CD4-positive, alpha-beta T cell treated with Interleukin-15 for 4 hours (primary cell): ENCODE measurements at regions not wholly inside any gene's neighbourhood (a gene's known extent, or its start where the extent isn't known, plus 50 kb on each side); places are given as distances from the start of the nearest gene placed in this dataset.
"Not testable (repeated sequence)": the region's sequence is repeated elsewhere in the genome, so short reads cannot be mapped to it uniquely, and the experiment has no call there.

Experiments
- DNase-seq: peaks from one replicate; pipeline ENCODE4 v3.0.0-alpha.2; 2020; ENCODE audit warnings: low spot score

DNA sequence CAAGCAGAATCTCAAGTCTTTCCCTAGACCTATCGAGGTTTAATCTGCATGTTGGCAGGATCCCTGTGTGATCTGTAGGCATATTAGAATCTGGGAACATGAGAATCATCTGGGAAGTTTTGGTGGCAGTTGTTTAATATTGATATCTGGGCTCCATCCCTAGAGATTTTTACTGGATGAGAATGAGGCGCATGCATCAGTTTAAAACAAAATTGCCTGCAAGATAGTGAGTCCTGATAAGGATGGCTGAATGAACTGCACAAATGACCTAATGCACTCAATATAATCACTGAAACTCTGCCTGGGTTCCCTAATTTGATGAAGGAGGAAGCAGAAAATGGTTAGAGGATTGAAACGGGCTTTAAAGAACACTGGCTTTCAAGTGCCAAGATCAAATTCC is 218.0 kb downstream of the FGFR2 start:
- no peak for DNase-seq

DNA sequence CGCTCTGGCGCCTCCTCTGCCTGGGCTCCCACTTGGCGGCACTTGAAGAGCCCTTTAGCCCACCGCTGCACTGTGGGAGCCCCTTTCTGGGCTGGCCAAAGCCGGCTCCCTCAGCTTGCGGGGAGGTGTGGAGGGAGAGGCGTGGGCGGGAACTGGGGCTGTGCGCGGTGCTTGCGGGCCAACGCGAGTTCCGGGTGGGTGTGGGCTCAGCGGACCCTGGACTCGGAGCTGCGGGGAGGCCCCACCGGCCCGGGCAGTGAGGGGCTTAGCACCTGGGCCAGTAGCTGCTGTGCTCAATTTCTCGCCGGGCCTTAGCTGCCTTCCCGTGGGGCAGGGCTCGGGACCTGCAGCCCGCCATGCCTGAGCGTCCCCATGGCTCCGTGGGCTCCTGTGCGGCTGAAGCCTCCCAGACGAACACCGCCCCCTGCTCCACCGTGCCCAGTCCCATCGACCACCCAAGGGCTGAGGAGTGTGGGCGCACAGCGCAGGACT is 216.2 kb downstream of the FGFR2 start:
- DNase-seq = not testable (repeated sequence)

DNA sequence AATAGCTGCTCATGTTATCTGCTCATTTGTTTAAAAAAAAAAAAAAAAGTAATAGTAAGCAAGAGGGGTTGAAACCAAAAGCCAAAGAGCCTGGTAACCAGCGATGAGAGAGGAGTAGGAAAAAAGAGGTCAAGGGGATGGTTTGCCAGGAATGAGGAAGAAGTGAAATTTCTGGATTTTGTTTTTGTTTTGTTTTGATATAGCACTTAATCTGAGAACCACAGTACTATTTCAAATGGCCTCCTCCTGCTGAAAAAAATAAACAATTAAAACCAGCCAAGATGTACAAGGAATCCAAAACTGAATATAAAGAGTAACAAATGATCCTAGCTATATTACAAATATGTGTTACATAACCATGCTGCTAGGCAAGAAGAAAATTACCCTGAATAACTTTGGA is 213.1 kb downstream of the FGFR2 start:
- DNase-seq = no peak

DNA sequence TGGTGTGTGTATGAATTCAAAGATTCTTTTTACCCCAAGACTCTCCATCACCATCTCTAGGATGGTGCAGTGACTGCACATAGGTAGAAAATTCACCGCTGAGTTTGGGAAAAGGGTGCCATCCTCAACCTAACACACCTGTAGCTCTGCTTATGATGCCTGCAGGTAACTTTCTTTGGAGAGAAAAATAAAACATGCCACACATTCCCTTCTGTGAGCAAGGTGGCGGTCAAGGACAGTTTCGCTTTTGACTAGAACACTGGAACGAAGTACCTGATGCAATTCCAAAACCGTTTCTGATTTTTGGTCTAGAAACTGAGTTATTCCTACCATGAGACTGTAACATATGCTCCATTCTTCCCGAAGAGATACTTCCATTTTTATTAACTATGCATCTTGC is 205.6 kb downstream of the FGFR2 start:
- no peak for DNase-seq

DNA sequence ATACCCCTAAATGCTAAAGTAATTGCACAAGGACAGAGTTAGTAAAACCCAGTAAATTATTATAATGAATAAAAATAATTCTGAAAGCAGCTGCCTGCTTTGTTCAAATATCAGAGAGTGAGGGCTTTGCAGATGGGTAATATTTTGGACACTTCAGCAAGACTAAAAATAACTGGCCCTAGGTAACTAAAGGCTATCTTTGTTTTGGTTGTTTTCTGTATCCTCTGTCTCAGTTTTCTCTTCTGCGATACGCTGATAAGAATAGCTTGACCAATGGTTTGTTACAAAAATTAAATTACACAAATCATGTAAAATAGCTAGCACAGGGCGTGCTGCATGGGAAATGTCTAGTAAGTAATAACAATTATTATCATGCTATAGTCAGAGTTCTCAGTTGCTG is 204.7 kb downstream of the FGFR2 start:
- no peak for DNase-seq

DNA sequence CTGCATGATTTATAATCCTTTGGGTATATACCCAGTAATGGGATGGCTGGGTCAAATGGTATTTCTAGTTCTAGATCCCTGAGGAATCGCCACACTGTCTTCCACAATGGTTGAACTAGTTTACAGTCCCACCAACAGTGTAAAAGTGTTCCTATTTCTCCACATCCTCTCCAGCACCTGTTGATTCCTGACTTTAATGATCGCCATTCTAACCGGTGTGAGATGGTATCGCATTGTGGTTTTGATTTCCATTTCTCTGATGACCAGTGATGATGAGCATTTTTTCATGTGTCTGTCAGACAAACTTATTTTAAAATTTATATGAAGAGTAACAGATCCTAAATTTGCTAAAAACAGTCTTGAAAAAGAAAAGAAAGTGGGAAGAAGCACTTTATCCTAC is 197.7 kb downstream of the FGFR2 start:
- DNase-seq = not testable (repeated sequence)

DNA sequence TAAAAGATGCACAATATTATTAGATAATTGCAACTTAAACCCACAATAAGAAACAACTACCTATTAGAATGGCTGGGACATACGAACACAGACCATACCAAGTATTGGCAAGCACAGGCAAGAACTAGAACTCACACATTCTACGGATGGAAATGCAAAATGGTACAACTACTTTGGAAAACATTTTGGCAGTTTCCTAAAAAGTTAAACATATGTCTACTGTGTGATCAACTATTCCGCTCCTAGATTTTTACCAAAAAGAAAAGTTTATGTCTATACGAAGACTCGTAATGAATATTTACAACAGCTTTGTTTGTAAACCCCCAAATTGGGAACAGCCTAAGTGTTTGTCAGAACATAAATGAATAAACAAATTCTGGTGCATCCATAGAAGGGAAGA is 194.7 kb downstream of the FGFR2 start:
- no peak for DNase-seq

DNA sequence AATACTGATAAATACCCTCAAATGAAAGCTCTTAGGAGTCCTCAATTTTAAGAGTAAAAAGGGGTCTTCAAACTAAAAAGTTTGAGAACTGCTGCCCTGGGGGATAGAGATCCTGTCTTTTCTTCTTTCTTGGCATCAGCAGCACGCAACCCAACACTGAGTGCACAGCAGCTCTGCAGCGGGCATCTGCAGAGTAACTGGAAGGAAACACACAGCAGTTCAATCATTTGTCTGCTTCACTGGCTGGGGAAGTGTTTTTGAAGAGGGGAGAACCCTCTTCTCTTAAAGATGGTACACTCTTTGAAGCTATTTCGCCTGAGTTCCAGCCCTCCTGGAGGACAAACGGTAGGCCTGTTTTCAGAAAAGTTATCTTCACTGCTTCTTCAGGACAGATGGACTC is 193.6 kb downstream of the FGFR2 start:
- DNase-seq = no peak

DNA sequence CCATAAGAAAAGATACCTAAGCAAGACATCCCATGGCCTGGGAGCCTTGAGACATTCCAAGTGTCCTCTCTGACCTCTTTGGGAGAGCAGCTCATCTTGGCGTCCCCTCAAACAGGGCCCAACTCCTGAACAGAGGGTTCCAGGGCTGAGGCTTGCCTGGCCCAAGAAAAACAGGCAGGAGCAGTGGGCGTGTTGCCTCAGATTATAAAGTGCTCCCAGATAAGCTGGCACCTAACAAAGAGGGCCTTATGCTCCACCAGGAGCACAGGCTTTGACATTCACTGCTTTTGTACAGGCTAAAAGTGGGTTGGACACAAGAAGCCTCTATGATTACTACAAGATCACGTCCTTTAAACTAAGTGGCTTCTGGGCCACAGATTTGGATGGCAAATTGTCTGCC is 193.1 kb downstream of the FGFR2 start:
- DNase-seq = no peak

DNA sequence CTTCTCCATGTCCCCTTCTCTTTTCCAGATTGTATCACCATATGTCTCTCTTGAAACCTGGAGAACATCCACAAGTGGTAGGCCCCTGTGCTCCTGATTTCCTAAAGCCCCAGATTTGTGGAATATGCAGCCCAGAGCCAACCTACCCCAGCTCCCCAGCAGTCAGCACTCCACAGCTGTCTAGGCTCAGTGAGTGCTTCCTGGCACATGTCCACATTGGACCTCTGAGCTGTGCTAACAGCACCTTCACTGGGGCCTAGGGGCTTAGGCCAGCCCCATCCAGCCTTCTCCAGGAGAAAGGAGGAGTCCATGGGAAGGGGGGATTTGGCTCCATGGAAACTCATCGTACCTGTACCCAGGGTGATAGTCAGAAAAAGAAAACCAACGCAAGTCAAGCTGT is 192.7 kb downstream of the FGFR2 start:
- DNase-seq = no peak

DNA sequence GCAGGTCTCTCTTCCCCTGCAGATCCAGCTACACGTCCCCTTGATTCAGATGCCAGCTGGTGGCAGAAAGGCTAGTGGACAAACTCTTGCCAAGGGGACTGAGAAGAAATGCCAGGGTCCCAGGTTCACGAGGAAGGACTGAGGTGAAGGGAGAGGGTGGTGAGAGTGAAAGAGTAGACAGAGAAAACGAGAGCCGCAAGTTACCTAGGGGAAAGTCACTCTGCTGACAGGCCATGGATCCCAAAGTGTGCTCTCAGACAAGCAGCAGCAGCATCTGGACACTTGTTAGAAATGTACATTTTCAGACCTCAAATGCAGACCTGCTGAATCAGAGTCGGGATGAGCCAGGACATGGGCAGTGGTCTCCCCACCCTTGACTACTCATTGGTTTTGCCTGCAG is 192.3 kb downstream of the FGFR2 start:
- no peak for DNase-seq

DNA sequence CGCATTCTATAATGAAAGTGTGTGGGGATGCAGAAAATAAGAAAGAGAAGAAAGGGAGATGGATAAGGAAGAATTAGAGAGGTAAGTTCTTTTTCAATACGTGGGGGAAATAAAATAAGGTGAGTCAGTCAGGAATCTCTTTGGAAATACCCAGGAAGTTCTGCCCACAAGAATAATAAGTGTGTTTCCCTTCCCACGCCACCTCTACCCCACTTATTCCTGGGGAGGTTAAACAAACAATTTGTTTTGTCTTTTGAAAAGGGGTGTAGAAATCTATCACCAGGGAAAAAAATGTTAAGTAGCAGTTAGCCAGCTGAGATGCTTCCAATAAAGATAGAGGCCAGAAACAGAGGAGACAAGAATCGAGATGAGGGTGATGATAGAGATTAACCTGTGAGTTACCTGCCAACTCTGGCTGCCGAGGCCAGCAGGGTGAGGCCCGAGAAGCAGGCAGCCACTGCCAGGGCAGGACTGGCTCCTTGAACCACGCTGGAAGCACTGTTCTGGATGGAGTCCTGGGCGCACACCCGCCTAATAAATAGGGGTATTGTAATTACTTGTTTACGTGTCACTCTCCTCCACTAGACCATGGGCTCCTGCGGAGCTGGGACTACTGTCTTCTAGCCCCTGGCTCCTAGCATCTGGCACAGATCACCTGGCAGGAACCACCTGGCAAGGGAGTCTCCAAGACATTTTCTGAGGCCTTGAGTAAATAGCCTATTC is 191.3 kb downstream of the FGFR2 start:
- no peak for DNase-seq

DNA sequence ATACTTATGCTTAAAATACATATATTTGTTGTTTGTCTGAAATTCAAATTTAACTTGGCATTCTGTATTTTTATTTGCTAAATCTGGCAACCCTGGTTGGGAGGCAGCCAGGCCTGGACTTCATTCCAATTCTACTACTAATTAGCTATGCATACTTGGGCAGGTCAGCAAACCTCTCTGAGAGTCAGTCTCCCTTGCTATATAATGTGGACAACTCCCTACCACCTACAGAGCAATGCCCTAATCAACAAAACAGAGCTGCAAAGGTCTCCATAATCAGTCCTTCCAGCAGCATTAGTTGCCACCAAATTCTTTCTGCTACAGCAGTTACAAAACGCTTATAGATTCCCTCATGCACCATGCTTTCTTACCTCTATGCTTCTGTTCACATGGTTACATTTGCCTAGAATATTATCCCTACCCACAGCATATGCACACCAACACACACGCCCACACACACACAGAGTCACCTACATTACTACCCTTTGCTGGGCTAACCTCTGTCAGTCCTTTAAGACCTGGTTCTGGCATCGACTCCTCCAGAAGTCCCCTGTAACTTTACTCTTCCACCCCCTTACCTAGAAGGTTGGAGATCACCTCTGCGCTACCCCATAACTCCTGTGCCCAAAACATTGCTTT is 188.7 kb downstream of the FGFR2 start:
- DNase-seq = no peak

DNA sequence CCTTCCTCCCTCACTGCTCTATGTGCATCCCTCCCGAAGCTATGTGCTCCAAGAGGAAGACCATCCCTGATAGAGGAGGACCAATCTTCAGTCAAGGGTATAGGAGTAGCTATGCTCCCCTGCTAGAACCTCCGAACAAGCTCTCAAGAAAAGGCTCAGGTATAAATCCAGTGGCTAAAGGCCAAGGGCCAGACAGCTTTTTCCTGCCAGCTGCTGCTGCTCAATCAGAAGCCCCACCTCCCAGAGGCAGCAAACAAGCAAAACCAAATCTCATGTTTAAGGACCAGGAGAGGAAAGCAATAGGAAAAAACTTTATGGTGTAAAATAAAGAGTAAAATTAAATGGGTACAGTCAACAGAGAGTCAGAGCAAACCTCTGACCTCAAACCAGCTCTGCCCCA is 187.2 kb downstream of the FGFR2 start:
- no peak for DNase-seq

DNA sequence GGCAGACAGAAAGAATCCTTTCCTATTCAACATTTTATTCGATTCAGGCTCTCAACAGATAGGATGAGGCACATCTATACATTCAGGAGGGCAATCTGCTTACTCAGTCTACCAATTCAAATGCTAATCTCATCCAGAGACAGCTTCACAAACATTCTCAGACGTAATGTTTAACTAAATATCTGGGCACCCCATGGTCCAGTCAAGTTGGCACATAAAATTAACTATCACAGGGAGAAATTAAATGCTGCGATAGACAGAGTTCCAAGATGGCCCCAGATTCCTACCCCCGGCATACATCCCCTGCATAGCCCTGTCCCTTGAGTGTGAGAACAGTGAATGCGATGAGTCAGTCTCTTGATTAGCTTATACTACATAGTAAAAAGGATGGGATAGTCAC is 184.3 kb downstream of the FGFR2 start:
- no peak for DNase-seq

DNA sequence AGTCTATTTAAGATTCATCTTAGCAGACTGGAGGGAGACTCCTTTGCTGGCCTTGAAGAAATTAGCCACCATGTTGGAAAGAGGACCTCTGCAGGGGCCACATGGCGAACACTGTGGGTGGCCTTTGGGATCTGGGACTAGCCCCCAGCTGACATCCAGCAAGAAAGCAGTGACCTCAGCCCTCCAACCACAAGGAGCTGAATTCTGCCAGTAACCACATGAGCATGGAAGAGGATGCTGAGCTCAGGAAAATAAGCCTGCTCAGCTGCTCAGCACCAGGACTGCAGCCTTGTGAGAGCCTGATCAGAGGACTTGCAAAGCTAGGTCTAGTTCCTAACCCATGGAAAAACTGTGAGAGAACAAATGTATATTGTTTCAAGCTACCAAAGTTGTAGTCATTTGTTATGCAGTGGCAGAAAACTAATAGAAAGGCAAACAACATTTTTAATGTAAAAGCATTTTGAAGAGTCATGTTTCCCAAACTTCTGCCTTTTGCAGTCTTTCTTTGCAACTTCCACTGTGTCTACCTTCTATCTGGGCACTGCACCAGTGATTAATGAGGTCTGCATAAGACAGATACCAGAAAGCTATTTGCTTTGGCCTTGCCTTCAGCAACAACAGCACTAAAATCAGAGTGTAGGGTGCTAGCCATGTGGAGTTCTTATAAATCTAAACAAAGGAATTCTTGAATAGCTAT is 183.7 kb downstream of the FGFR2 start:
- DNase-seq = no peak

DNA sequence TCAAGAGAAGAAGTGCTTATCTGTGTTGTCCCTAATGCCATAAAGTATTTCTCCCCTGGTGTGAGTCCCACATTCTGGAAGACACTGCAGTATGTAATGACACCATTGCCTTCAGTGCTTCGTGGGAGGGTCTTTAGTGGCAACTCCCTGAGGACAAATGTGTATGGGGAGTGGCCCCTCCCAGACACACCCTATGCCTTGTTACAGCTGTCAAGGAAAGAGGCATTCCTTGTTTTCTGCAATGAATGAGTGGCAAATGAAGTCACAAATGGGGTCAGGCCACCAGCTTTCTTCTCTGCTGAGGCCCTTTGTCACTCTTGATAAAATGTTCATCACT is 183.2 kb downstream of the FGFR2 start:
- no peak for DNase-seq

DNA sequence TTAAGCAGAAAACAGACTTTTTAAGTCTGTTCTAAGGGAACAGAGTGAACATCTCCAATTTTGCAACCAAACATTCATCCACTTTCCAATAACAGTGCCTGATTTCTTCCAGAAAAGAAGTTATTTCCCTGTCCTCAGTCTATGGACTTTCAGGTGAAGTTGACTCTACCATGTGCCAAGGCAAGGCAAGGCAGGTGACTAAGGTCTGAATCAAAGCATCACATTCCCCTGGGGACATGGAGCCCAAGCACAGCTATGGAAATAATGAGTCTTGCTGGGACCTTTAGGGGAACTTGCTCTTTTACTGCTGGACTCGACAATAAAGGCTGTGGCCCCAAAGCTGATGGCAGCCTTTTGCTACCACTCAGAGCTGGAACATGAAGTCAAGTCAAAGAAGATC is 182.2 kb downstream of the FGFR2 start:
- DNase-seq = no peak

DNA sequence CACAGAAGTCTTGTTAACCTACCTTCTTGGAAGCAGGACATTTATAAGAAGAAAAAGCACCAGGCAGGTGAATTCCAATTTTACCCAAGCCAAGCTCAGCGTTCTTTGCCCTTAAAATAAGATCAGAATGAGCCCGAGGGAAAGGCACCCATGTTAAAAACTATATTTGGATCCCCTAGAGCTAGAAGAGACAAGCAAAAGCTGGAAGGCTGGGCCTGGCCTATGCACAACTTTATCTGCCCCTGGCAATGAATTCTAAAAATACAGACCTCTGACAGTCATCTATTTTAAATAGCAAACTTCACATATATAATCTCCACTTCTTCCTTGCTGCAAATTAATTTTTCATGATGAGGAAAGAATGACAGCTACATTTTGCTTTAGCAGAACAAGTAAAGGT is 180.9 kb downstream of the FGFR2 start:
- DNase-seq = no peak

DNA sequence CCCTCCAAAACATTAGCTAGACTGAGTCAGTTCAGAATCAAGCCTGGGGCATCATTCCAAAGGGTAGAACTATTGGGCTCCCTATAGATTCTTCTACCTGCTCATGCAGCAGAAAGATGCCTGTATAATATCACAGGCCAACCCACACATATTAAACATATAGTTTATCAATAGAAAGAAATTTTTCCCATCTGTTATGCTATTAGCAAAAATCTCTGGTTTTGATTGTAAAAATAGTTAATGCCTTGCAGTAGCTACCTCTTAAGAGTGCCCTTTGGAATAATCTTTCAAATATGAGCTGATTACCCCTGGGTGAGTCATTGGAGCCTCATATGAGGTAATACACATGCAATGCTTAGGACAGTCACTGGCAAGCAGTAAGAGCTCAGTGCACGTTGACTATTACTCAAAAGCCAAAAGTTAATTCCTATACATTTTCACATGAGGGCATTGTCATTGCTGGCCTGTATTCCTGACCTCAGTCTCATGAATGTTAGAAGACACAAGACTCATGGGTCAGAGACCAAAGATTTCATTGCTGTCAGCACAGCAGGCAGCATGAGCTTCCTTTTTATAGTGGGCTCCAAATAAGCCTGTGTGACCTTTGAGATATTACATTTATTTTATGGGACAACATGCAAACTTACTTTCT is 180.0 kb downstream of the FGFR2 start:
- DNase-seq = no peak

DNA sequence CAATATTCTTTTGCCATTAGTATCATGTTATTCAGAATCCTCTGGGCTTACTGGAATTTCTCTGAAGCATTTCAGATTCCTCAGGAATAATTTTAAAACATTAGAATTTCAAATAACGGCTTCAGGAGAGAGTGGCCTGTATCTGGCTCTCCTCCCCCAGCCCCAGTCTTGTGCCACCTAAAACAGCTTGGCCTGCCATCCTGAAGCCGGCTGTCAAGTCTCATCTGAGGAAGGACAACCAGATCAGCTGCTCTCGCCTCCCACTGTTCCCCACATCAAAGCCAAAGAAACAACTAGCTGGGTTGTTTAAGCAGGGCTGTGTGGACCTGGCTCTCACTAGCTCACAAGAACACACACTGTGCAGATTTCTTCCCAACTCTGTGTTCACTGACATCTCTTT is 178.2 kb downstream of the FGFR2 start:
- DNase-seq = no peak

DNA sequence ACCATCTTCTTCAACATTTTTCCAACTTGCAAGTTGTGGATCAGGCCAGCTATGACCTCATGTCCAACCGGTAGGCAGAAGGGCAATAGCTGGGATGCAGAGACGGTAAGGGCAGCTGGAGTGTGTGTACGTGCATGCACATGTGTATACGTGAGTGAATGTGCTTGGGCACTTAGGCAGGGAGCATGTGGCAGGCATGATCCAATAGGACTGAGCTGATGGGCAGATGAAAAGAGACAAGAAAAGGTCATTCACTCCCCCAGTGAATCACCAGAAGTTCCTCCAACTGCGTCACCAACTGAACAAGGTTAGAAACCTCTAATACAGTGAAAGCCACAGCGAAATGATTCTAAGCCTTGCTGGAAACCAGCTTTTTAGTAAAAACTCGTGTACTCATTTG is 176.1 kb downstream of the FGFR2 start:
- no peak for DNase-seq

DNA sequence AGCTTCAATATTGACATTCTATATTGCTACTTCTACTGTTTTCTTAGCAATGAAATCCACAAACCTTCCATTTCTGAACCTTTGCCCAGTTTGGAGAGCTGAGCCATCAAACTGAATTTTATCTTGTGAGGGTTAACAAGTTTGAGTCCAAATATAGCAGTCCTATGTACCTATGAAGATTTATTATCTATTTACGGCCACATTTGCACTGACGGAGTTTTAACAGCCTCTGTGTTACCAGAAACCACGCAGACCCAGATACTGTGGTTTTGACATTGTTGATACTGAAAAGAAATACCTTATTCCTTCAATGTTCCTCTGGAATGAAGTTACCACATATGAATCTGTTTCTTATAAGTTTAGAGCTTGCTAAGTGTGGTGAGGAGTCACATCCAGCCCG is 172.6 kb downstream of the FGFR2 start:
- DNase-seq = no peak
